Endothelial cell of umbilical vein (primary cell): ENCODE measurements at regions not wholly inside any gene's neighbourhood (a gene's known extent, or its start where the extent isn't known, plus 50 kb on each side); places are given as distances from the start of the nearest gene placed in this dataset.

Experiments
- CTCF ChIP-seq, 2 donors: IDR thresholded peaks; 1 replicate in 1 of 2; 2 replicates in 1 of 2; pipeline ENCODE4 v1.5.1; 2011; ENCODE audit warnings: low read length in 2 of 2, mild to moderate bottlenecking in 2 of 2, moderate library complexity in 2 of 2, control low read depth in 1 of 2, inconsistent platforms in 1 of 2, low read depth in 1 of 2; ENCODE audit not compliant: insufficient read depth in 1 of 2; ENCODE audit errors: extremely low read depth in 1 of 2
- POLR2AphosphoS5 ChIP-seq: IDR thresholded peaks from 2 replicates; pipeline ENCODE4 v1.6.1; 2012; ENCODE audit warnings: low read depth, mild to moderate bottlenecking, control low read depth, low read length, moderate library complexity; ENCODE audit not compliant: insufficient read depth

GRCh38 chr7:124219681-124220080 lies 186.8 kb upstream of the TMEM229A start:
- TF ChIP-seq CTCF (IDR thresholded peaks at IDR 0.05; ENCODE audit: extremely low read depth in 1 of 2, insufficient read depth in 1 of 2, low read depth in 1 of 2, low read length in 2 of 2) (no peak), POLR2AphosphoS5 (no peak)
